Epidermal melanocyte (primary cell): ENCODE measurements at regions not wholly inside any gene's neighbourhood (a gene's known extent, or its start where the extent isn't known, plus 50 kb on each side); places are given as distances from the start of the nearest gene placed in this dataset.
"Not testable (repeated sequence)": the region's sequence is repeated elsewhere in the genome, so short reads cannot be mapped to it uniquely, and the experiment has no call there.

Source experiments
- DNase-seq: peaks from one replicate; pipeline ENCODE4 v3.0.0; 2011; ENCODE audit warnings: low spot score; ENCODE audit not compliant: insufficient read length

DNA sequence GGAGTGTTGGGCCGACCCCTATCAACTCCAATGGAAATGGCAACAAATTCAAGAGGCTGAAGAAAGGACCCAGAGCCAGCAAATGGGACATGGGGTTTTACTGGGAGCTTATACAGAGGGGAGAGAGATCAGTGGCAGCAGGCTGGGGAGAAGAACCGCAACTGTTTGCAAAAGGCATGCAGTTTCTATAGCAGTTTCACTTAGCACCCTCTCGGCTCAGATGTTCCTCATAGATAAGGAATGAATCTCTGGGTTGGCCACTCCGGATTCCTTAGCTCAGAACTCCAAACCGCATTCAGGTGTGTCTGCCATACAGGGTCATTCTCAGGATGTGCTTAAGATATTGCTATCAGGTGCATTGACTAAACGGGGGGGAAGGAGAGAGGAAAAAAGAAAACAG is 71.1 kb upstream of the RPL38 start:
- DNase-seq, result no peak

DNA sequence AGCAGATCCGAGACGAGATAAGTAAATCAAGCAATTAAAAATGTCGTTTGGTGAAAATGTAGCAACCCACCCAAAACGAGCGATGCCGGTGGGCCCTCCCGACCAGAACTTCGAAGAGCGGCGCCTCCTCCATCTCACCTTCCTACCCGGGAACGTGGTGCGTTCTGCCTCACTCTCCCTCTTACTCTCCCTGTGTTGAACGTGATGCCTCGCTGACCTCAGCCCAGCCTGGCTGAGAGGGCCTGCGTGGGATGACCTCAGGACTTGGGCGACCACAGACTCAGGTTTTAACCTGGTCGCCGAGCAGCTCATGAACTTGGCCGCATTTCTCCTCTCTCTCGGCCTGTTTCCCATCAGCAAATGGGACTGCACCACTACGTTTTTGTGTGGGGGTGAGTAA is 69.7 kb upstream of the RPL38 start:
- DNase-seq, result no peak

DNA sequence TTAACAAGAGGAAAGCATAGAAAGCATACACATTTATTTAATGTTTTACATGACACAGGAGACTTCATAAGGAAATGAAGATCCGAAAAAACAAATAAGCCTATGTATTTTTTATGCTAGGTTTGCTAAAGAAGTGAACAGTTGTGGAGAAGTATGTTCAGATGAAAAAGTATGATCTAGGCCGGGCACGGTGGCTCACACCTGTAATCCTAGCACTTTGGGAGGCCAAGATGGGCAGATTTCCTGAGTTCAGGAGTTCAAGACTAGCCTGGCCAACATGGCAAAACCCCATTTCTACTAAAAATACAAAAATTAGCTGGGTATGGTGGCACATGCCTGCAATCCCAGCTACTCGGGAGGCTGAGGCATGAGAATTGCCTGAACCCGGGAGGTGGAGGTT is 69.2 kb upstream of the RPL38 start:
- not testable (repeated sequence) for DNase-seq

DNA sequence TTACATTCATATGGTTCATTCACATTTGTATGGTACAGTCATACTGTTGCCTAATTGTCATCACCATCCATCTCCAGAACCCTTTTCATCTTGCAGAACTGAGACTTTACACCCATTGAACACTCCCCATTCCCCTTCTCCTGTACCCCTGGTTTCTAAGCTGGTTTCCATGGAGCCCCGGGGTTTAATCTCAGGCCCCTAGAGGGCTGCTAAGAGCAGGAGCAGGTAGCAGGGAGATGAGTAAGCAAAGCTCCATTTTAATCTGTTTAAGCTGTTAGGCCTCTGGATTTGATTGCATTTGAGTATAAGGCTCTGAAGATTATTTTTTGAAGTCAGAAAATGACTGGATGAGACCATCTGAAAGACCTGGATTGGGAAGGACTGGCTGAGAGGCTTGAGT is 68.5 kb upstream of the RPL38 start:
- DNase-seq, result no peak

DNA sequence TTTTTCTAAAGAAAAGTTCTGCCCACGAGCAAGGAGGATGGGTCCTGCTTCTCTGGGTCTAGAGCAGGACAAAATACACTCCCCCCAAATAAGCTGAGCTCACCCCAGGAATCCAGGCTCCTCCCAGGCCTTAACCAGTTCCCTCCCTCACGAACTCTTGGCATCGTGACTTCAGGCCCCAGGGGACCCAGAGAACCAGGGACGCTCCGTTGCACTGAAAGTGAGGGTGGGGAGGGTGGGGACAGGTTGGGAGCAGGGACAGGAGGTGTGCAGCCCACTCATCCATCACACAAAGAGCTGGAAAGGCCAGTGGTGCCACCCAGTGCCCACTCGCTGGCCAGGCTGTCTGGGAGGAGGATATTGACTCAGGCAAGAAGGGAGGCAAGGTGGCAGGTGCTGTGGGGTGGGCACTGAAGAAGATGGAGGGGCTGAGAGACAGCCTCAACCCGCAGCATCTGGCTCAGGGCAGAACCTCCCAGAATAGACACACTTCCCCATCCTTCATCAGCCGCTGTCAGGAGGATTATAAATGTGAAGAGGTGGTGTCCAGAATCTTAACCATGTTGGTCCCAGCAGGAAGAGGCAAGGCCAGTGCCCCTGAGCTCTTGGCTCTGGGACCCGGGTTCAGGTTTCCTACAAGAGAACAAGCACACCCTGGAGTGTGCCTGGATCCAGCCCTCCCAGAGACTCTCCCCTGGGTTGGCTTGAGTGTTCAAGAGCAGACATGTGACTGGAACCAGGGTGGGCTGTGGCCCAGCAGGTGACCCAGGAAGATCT is 67.9 kb upstream of the RPL38 start:
- DNase-seq, result no peak

DNA sequence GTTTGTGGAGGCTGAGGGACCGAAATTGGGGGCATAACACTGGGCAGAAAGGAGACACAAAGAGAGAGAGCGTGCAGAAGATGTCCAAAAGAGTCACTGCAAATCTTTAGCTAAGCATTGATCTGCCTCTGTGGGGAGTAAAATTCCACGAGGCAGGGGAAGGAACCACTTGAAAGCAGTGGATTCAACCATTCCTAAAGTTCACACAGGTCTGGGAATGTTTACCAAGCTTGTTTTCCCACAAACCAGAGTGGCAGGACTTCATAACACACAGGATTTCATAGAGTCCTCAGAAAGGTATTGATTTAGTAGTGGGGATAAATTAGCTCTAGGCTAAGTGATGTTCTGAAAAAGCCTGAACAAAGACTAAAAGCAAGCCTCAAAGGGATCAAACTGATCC is 66.1 kb upstream of the RPL38 start:
- DNase-seq, result no peak

DNA sequence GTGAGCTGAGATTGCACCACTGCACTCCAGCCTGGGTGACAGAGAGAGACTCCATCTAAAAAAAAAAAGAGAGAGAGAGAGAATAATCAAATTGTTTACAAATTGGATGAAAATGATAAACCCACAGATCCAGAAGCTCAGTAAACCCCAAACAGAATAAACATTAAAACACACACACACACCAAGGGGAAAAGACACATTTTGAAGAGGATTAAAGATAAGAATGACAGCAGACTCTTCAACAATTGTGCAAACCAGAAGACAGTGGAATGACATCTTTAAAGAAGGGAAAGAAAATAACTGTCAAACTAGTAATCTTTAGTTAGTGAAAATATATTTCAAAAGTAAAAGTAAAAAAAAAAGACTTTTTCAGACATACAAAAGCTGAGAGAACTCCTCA is 64.4 kb upstream of the RPL38 start:
- no peak for DNase-seq

DNA sequence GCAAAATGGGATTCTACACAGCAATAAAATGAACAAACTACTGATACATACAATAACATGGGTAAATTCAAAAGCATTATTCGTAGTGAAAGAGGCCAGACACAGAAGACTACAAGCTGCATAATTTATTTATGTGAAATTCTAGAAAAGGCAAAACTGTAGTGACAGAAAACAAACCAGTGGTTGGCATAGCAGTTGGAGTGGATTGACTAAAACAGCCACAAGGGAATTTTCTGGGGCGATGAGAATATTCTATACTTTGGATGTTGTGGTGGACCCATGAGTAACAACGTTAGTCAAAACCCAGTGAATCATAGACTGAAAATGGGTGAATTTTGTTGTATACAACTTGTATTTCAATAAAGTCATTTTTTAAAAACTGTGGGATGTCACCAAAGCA is 63.2 kb upstream of the RPL38 start:
- DNase-seq, result no peak

DNA sequence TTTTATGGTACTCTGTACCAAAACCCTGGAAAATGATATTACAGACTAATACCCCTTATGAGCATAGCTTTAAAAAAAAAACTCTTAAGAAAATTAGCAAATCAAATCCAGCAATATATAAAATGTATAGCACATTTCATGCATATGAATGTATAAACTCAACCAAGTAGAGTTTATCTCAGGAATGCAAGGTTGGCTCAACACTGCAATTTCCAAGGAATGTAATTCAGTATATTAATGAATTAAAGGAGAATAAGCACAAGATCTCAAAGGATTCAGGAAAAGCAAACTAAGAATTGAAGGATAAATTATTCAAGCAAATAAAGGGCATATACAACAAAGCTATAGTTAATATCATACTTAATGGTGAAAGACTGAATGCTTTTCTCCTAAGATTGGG is 61.9 kb upstream of the RPL38 start:
- DNase-seq, result no peak

DNA sequence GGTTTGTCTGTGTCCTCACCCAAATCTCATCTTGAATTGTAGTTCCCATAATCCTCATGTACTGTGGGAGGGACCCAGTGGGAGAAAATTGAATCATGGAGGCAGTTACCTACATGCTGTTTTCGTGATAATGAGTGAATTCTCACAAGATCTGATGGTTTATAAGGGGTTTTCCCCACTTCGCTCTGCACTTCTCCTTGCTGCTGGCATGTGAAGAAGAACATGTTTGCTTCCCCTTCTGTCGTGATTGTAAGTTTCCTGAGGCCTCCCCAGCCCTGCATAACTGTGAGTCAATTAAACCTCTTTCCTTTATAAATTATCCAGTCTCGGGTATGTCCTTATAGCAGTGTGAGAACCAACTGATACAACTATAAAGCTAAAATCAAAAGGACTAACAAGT is 60.2 kb upstream of the RPL38 start:
- not testable (repeated sequence) for DNase-seq

DNA sequence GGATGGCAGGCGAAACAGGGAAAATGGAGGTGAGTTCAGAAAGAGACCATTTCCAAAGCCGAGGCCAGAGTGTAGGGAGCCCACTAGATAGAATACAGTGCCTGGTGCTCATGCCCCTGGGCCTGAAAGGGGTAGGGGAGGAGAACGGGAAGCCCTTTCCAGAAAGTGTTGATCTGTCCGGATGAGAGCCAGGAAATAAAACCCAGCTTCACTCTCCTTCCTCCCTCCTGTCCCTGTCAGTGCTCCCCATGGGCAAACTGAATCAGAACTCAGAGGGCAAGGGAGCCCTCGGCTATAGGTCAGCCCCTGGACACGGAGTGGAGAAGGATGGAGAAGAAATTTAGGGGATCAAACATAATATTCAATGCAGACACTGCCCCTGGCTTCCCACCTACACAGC is 57.7 kb upstream of the RPL38 start:
- no peak for DNase-seq

DNA sequence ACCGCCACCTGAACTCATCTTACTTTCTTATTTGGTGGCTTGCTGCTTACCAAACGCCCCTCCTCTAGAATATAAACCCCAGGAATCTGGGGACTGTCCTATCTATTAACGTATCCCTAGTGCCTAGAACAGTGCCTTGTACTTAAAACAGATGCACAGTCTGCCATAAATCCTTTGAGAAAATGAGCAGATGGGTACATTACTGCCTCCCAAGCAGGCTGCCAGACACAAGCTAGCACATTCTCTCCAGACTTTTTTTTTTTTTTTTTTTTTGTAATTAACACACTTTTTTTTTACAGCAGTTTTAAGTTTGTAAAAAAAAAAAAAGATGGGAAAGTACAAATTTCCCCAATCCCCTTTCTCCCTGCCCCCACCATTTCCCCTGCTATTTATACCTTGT is 57.3 kb upstream of the RPL38 start:
- no peak for DNase-seq

DNA sequence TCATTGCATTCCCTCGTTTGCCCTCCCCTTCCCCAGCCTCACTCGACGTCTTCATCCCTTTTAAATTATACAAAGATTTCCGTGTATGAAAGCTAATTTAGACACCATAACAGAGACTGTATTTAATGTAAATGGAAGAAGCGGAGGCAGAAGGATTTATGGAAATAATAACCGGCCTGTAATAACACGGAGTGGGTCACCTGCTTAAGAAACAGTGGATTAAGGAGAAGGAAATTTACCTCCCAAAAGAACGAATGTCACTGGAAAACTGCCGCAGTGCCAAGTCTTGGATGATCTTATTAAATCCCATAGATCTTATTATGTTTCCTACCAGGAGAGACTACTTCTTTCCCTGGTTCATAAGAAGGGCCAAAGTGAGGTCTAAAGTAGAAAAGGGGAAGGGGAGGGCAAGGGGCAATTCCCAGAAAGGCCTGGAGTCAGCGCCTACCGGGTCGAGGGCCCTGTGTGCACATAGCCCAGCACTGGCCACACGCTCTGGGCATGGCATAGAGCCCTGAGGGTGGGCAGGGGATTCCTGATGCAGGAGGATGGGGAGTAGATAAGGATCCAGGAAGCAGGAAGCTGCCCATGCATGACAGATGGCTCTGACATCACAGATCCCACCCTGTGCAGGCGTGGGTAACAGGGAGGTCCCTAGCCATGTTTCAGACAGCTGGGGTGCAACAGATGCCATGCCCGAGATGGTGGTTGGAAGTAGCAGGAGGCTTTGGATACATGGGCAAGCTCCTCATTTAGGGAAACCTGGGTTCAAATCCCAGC is 56.2 kb upstream of the RPL38 start:
- no peak for DNase-seq

DNA sequence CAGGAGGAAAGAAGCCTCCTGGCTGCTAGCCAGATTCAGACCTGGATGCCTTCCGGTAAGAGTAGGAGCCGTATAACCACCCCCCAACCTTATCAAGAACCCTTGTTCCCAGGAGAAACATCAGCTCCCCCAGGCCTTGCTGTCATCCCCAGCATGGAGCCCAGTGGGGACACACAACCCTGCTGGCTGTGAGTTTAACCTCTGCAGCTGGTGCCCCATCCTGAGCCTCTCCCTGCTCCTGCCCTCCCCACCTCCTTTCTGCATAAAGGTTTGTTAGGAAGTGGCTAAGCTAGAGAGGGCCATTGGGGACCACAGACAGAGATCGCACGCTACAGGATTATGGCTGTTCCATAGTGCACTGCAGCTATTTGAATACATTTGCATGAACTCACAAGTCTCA is 55.5 kb upstream of the RPL38 start:
- DNase-seq, result no peak

DNA sequence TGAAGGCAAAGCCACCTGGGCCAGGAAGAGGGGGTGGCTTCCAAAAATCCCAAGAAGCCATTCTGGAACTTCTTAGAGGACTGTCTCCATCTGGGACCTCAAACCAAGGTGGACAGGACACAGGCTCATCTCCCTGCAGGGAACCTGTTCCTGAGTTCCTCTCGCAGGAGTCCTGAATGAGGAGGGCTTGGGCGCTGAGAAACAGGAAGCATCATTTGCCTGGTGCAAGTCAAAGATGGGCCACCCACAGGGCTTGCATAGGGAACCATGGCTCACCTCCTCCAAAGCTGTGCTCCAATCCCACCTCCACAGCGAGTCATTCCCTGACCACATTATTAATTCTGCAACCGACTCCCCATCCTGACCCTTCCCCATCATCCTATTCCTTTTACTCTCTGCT is 55.0 kb upstream of the RPL38 start:
- DNase-seq, result no peak

DNA sequence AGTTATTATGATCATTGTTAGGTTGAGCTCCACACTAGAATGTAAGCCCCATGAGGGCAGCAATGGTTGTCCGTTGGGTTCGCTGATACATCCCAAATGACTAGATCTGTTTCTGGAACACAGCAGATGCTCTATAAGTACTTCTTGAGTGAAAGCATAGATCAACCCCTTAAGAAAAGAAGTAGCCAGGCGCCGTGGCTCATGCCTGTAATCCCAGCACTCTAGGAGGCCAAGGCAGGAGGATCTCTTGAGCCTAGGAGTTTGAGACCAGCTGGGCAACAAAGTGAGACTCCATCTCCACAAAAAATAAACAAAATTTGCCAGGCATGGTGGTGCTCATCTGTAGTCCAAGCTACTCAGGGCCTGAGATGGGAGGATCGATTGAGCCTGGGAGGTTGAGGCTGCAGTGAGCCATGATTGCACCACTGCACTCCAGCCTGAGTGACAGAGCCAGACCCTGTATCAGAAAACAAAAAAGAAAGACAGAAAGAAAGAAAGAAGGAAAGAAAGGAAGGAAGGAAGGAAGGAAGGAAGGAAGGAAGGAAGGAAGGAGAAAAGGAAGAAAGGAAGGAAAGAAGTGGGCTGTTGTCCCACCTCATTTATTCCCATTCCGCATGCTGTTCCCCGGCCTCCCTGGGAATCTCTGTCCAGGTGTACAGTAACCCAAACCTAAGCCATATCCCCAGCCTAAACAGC is 54.4 kb upstream of the RPL38 start:
- DNase-seq, result no peak

DNA sequence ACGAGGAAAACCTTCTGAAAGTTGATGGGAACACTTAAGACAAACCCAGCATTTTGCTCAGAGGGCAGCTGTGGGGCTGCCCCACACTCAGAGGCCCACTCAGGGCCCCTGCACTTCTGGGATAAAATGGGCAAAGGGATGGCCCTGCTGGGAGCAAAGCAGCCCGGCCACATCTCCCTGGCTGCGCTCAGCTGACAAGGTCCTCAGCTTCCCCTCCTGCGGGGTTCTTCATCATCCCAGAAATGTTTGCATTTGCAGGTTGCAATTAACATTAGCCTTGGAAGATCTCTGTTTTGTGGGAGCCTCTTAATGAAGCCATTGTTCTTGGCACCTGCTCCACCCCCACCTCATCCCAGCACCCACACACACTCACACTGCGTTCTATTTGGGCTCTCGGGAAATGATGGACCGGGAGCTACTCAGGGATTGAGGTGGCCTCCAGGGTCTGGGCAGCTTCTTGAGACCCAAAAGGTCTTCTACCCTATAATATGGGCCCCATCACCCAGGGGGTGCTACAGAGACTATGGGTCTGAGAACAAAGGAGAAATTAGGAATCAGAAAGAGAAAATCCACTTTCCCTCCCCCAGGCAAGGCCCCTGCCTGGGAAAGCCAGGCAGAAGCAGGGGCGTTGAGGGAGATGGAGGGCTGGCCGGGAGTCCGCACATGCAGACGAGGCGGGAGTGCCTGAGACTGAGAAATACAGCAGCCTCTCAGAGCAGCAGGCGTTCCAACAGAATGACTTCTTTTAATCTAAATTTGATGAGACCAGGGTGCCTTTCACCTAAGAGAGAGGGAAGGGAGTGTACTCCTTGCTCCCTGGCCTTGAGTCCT is 53.7 kb upstream of the RPL38 start:
- no peak for DNase-seq

DNA sequence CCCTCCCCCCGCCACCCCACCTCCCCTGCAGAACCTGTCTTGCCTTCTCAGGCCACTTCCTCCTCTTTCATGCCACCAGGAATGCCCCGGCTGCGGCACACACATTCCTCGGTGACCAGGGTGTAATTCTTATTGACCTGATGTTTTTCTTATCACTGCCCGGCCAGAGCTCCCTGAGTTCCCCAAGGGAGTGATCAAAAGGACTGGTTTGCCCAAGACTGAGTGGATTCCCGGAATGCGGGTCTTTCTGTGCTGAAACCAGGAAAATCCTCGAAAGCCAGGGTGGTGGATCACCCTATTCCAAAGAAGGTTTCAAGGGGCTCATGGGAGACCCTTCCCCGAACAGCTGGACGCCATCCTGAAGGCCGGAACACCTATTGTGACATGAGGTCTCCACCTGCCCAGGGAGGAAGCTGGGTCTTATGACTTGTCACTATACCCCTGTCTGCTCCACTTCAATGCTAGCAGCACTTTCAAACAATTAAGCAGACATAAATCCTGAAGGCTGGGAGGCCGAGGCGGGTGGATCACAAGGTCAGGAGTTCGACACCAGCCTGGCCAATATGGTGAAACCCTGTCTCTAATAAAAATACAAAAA is 53.0 kb upstream of the RPL38 start:
- DNase-seq, result no peak

DNA sequence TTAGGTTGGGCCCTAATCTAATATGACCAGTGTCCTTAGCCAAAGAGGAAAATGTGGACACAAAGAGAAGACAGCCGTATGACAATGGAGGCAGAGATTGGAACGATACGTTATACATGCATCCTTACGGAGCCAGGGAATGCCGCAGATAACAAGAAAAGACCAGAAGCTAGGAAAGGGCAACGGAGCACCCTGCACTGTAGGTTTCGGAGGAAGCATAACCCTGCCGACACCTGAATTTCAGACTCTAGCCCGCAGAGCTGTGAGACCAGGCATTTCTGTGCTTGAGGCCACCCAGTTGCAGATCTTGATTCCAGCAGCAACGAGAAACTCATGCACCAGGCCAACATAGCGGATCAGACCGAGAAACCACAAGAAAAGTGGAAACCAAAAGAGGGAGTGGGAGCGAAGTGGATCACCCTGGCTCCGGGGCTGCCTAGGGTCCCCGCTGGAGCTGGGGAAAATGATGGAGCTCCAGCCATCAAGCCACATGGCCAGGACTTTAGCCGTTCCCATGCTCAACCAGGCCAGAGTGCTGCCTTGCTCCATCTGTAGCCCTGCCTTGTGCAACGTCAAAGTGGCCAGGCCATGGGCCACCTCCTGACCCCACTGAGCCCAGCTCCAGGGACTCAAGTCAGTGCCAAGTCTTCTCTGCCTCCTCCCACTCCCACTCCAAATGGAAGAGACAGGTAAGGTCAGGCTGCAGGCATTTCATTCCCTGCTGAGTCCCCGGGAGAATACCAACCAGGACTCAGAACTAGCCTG is 51.7 kb upstream of the RPL38 start:
- no peak for DNase-seq
